OCI-LY7 (cell line): ENCODE measurements at regions not wholly inside any gene's neighbourhood (a gene's known extent, or its start where the extent isn't known, plus 50 kb on each side); places are given as distances from the start of the nearest gene placed in this dataset.

Source experiments
- BruUV-seq: library from RNA; stranded (reverse); fragments of 400-500 nt; replicated peaks from 2 replicates; lab custom pipeline; 2021; lab: Mats Ljungman, UMichigan
- CTCF ChIA-PET: fragments of 300-600 bp; sonication (Branson Sonifier 250); formaldehyde crosslinking; loops from one replicate; lab custom pipeline; 2022; ENCODE audit warnings: antibody characterized with exemption; ENCODE audit not compliant: unreplicated experiment; lab: Charles Lee
- POLR2A ChIA-PET: fragments of 300-600 bp; sonication (Branson Sonifier 250); formaldehyde crosslinking; loops from one replicate; lab custom pipeline; 2022; ENCODE audit warnings: antibody characterized with exemption; lab: Charles Lee
- DNase-seq: peaks from one replicate; pipeline ENCODE4 v3.0.0-alpha.2; 2015; ENCODE audit warnings: low spot score
- H2AFZ ChIP-seq: fragments of 200-600 bp; sonication (generic), shearing (Covaris generic); 2 replicates; pipeline ENCODE4 v1.6.1; 2014; ENCODE audit warnings: mild to moderate bottlenecking, antibody characterized with exemption, low read length, moderate library complexity
- H3K27ac ChIP-seq: fragments of 200-600 bp; sonication (generic); 2 replicates; pipeline ENCODE4 v1.5.1; 2014; ENCODE audit warnings: mixed run types, low read depth, mild to moderate bottlenecking, moderate library complexity, low read length, inconsistent platforms; ENCODE audit not compliant: poor library complexity, severe bottlenecking
- H3K36me3 ChIP-seq: fragments of 200-600 bp; sonication (generic); 2 replicates; pipeline ENCODE4 v1.6.1; 2014; ENCODE audit warnings: mild to moderate bottlenecking, antibody characterized with exemption, low read length, moderate library complexity, mixed read lengths; ENCODE audit not compliant: insufficient read depth
- H3K4me1 ChIP-seq: fragments of 200-600 bp; sonication (generic); 2 replicates; pipeline ENCODE4 v1.5.1; 2014; ENCODE audit warnings: mild to moderate bottlenecking, low read length; ENCODE audit not compliant: insufficient read depth, poor library complexity, severe bottlenecking
- H3K4me2 ChIP-seq: fragments of 200-600 bp; sonication (generic); 2 replicates; pipeline ENCODE4 v1.6.1; 2014; ENCODE audit warnings: mild to moderate bottlenecking, low read length
- H3K4me3 ChIP-seq: fragments of 200-600 bp; sonication (generic); 2 replicates; pipeline ENCODE4 v1.5.1; 2014; ENCODE audit warnings: mild to moderate bottlenecking, low read depth, low read length; ENCODE audit not compliant: poor library complexity, severe bottlenecking
- H3K79me2 ChIP-seq: fragments of 200-600 bp; sonication (generic); 2 replicates; pipeline ENCODE4 v1.6.1; 2016; ENCODE audit warnings: low read depth, mild to moderate bottlenecking, low read length, moderate library complexity, mixed read lengths; ENCODE audit not compliant: insufficient read depth
- H3K9me2 ChIP-seq: fragments of 200-600 bp; sonication (generic); 2 replicates; pipeline ENCODE4 v1.6.1; 2016; ENCODE audit warnings: mild to moderate bottlenecking, low read length, mixed read lengths; ENCODE audit not compliant: insufficient read depth
- H3K9me3 ChIP-seq: fragments of 200-600 bp; sonication (generic); 2 replicates; pipeline ENCODE4 v1.6.1; 2014; ENCODE audit warnings: mild to moderate bottlenecking, mixed run types, low read length, mixed read lengths
- H4K20me1 ChIP-seq: fragments of 200-600 bp; sonication (generic); 2 replicates; pipeline ENCODE4 v1.6.1; 2014; ENCODE audit warnings: mild to moderate bottlenecking, antibody characterized with exemption, low read length, moderate library complexity, mixed read lengths; ENCODE audit not compliant: insufficient read depth
- CTCF ChIP-seq: fragments of 200-600 bp; sonication (generic); conservative IDR thresholded peaks from 2 replicates; pipeline ENCODE4 v1.5.1; 2014; ENCODE audit warnings: mild to moderate bottlenecking, antibody characterized with exemption, low read length, moderate library complexity, mixed read lengths
- EZH2phosphoT487 ChIP-seq: fragments of 200-600 bp; sonication (generic); IDR thresholded peaks from 2 replicates; pipeline ENCODE4 v1.6.1; 2018; ENCODE audit warnings: low read depth, borderline replicate concordance, mild to moderate bottlenecking, mixed run types, antibody characterized with exemption, low read length, moderate library complexity, mixed read lengths
- intact Hi-C: fragments of 100-400 bp; cut with micrococcal nuclease; formaldehyde crosslinking; loops from one replicate; pipeline ENCODE4 v1.10.0; 2022; ENCODE audit not compliant: unreplicated experiment

DNA sequence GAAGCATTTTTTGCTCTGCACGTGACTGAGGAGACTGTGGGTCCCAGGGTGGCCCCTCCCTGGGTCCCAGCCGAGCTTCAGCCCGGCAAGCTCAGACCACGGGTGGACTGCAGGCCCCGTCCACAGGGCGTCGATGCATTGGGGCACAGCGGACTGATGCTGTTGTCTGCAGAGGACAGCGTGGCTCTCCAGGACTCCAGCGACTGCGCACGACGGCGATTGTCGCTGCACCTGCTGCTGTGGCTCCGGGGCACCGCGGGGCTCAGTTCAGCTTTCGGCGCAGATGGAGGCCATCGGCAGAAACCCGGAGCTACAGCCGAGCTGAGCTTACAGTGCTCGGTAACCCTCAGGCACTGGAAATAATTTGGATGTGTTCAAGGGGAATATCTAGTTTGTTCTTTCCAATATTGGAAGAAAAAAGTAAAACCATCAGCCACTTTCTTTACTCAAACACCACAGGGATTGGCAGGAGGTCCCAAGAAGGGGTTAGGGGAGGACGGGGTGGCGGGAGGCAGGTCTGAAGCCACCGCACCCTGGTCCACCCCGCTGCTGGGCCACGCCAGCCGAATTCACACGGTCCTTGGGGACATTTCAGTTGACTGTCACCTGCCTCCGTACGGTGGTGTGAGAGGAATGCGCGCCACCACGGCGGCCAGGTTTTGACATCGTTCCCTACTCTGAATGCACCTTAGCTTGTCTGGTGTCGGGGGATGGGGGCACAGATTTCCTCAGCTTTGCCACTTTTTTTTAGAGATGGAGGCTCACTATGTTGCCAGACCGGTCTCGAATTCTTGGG, 88.7 kb upstream of the RPH3AL start:
- ChIA-PET CTCF (no interaction called here), POLR2A (interaction anchor here (0.7 kb wide), 1 partner anchor 93 kb away, joined by 3 read pairs; no protein-coding TSS in a partner anchor)
- DNase-seq = no peak
- Histone ChIP-seq H3K9me2 (no peaks in the 10 kb centered on the region), H3K4me3 (no peak overlapping the region), H3K36me3 (no peaks in the 10 kb centered on the region), H4K20me1 (no peaks in the 10 kb centered on the region), H2AFZ (no peak overlapping the region), H3K4me1 (no peaks in the 10 kb centered on the region), H3K9me3 (peaks cover 9% of the 10 kb centered on the region), H3K27ac (no peak overlapping the region), H3K4me2 (no peak overlapping the region), H3K79me2 (no peaks in the 10 kb centered on the region)
- intact Hi-C loops = no loop called here
- TF ChIP-seq EZH2phosphoT487 = no peak
- no peak for TF ChIP-seq CTCF
- BruUV-seq = no TSS peak

GRCh38 chr17:438191-438590, 85.6 kb upstream of the RPH3AL start:
- Histone ChIP-seq H2AFZ (no peak overlapping the region), H3K4me2 (no peak overlapping the region), H3K4me1 (no peaks in the 10 kb centered on the region), H3K9me2 (no peaks in the 10 kb centered on the region), H3K79me2 (no peaks in the 10 kb centered on the region), H3K4me3 (no peak overlapping the region), H4K20me1 (no peaks in the 10 kb centered on the region), H3K9me3 (peaks cover 17% of the 10 kb centered on the region), H3K36me3 (no peaks in the 10 kb centered on the region), H3K27ac (no peak overlapping the region)
- DNase-seq = no peak
- no peak for TF ChIP-seq EZH2phosphoT487
- no peak for TF ChIP-seq CTCF
- POLR2A ChIA-PET = no interaction called here
- CTCF ChIA-PET = no interaction called here
- intact Hi-C loops = no loop called here
- BruUV-seq = no TSS peak

DNA sequence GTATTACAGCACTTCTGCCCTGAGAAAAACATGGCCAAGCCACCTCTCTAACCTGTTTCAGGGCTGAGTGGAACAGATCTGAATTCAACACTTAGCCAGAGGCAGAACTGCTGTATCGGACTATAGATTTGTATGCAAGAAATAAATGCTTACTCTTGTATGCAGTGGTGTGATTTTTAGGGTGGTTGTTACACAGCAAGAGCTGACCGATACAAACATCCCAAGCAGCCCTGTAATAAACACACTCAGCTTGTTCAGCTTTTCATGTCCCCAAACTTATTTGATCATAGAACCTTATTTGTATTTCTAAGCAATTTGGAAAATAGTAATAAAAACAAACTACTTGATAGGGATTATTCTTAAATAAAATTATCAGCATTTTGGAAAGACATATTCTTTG, 84.9 kb upstream of the RPH3AL start:
- no peak for TF ChIP-seq CTCF
- no peaks in the 10 kb centered on the region for H3K9me2 ChIP-seq
- H3K27ac ChIP-seq = no peak overlapping the region
- no peaks in the 10 kb centered on the region for H3K79me2 ChIP-seq
- no peak overlapping the region for H3K4me3 ChIP-seq
- CTCF ChIA-PET = no interaction called here
- intact Hi-C loops = no loop called here
- no TSS peak for BruUV-seq
- H2AFZ ChIP-seq = no peak overlapping the region
- DNase-seq = no peak
- POLR2A ChIA-PET = no interaction called here
- no peaks in the 10 kb centered on the region for H3K4me1 ChIP-seq
- no peaks in the 10 kb centered on the region for H3K36me3 ChIP-seq
- H4K20me1 ChIP-seq = no peaks in the 10 kb centered on the region
- H3K9me3 ChIP-seq = peaks cover 17% of the 10 kb centered on the region
- no peak overlapping the region for H3K4me2 ChIP-seq
